ENCODE measurements at regions not wholly inside any gene's neighbourhood (a gene's known extent, or its start where the extent isn't known, plus 50 kb on each side); places are given as distances from the start of the nearest gene placed in this dataset.
A peak's percentile ranks its signal among the peaks of the same experiment; 100 is the strongest.
"Not testable (repeated sequence)": the region's sequence is repeated elsewhere in the genome, so short reads cannot be mapped to it uniquely, and the experiment has no call there.

DNA sequence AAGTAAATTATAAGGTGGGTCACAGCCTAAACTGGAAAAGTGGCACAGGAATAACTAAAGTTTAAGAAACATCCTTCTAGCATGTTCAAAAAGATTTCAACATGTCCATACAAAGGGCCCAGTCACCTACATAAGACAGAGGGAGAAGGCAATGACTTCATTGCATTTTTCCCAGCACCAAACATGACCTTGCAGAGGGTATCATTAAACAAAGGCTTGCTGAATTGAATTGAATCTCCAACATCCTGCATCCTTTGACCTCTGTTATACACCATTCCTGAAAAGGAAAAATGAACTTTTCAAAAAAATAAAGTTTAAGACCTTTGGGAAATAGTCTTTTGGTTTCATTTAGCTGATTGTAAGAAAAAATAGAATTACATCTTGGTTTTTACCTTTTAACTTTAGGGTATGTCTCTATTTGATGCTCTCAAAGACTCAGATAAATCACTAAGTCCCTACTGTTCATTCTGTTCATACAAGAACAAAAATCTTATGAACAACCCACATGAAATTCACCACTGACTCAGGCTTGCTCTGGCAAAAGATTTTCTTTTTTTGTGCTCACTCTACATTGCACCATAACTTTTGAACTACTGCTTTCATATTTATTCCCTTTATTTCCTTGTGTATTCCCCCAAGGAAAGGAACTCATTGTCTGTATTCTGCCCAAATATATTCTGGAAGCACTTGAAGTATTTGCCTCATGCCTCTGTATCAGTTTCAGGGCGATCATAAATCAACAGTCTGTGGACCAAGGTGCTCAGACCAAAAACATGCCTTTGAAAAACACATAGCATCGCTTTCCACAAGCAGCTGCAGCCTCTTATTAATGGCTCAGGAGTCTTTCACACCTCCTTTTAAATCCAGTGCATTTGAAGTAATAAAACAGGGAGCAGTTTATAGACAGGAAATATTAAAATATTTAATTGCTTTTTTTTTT lies 121.7 kb downstream of the DUSP6 start:
- no peak for DNase-seq (ENCODE audit: low read depth in 2 of 2, low spot score in 1 of 2)

GRCh38 chr12:89228491-89228890 lies 123.8 kb downstream of the DUSP6 start:
- no peak for DNase-seq (ENCODE audit: low read depth in 2 of 2, low spot score in 1 of 2)

DNA sequence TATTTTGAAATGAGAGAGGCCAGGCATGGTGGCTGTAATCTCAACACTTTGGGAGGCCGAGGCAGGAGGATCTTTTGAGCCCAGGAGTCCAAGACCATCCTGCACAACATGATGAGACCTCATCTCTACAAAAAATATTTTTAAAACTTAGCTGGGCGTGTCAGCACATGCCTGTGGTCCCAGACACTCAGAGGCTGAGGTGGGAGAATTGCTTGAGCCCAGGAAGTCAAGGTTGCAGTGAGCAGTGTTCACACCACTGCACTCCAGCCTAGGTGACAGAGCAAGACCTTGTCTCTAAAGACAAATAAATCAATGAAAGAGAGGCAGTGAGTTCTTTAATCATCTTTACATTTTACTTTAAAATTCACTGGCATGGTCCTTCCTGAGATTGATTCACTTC lies 124.5 kb downstream of the DUSP6 start:
- no peak for DNase-seq (ENCODE audit: low read depth in 2 of 2, low spot score in 1 of 2)

DNA sequence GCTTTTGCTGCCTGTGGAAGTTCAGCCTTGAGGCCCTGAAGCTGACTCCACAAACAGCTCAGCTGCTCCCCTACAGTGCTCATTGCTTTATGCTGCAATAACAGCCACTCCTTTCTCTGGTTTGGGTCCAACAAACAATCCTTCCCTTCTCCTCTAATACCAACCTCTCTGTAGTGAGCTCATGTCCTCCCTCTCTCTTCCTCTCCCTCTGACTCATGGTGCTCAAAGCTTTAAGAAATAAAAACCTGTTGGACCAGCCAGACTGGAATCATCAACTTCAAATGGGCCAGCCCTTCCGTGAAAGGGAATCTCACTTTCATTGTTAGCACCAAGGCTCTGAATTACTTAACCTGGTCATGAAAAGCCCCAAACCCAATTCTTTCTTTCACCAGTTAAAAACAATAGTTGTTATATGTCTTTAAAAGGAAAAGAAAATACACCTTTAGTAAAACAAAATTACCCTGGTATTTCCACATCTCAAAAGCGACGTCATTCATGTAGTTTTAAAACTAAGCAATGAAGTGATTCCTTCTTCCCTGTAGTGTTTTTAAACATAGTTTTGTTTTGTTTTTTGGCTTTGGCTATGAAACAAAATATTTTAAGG lies 126.4 kb downstream of the DUSP6 start:
- no peak for DNase-seq (ENCODE audit: low read depth in 2 of 2, low spot score in 1 of 2)

DNA sequence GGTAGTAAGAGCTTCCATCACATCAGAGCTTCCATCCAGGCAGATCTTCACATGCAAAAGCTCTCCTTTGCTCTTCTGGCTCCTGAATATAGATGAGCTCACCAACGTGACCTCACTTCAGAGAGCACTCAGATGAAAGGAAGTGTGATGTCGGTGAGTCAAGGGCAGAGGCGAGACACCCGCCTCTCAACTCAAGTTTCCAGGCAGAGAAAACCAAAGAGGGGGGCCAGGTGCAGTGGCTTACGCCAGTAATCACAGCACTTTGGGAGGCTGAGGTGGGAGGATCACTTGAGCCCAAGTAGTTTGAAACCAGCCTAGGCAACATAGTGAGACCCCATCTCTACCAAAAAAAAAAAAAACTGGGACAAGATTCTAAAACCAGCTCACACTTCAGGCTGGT lies 126.9 kb downstream of the DUSP6 start:
- DNase-seq (ENCODE audit: low read depth in 2 of 2, low spot score in 1 of 2), result peak; percentile 46 to 67

GRCh38 chr12:89222580-89222979 lies 129.7 kb downstream of the DUSP6 start:
- DNase-seq (ENCODE audit: low read depth in 2 of 2, low spot score in 1 of 2), result not testable (repeated sequence)

DNA sequence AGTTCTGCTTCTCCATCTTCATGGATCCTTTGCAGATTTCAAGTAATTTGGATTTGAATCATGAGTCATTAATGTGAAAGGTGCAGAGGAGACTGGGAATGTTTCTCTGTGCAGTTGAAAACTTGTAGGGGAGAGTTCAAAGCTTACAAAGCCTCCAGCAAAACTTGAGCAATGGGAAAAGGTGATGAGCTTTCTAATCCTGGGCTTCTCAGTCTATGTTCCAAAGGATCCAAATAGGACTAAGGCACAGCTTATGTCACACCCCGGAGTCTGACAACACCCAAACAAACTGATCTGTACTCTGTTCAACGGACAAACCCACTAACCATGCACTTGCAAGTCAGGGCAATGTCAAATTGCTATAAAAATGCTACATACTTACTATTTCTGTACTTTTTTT lies 134.8 kb downstream of the DUSP6 start:
- DNase-seq (ENCODE audit: low read depth in 2 of 2, low spot score in 1 of 2), result no peak

- no peak for DNase-seq (ENCODE audit: low read depth in 2 of 2, low spot score in 1 of 2)
Observed at GRCh38 chr12:89216211-89216952, 135.9 kb downstream of the DUSP6 start.

- no peak for DNase-seq (ENCODE audit: low read depth in 2 of 2, low spot score in 1 of 2)
Observed at GRCh38 chr12:89215196-89215595, 137.1 kb downstream of the DUSP6 start.

- DNase-seq (ENCODE audit: low read depth in 2 of 2, low spot score in 1 of 2), result no peak
Observed at GRCh38 chr12:89213747-89214146, 138.6 kb downstream of the DUSP6 start.

DNA sequence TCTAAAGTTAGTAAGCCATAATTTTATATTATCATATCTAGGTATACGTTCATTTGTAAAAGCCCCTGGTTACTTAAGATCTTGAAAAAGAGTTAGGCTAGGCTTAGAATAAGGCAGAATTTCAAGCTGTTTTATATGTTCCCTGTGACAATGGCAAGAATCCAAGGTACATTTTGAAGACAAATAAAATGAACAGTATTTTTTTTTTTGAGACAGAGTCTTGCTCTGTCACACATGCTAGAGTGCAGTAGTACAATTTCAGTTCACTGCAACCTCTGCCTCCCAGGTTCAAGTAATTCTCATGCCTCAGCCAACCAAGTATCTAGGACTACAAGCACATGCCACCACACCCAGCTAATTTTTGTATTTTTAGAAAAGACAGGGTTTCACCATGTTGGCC lies 139.2 kb downstream of the DUSP6 start:
- DNase-seq (ENCODE audit: low read depth in 2 of 2, low spot score in 1 of 2), result no peak

DNA sequence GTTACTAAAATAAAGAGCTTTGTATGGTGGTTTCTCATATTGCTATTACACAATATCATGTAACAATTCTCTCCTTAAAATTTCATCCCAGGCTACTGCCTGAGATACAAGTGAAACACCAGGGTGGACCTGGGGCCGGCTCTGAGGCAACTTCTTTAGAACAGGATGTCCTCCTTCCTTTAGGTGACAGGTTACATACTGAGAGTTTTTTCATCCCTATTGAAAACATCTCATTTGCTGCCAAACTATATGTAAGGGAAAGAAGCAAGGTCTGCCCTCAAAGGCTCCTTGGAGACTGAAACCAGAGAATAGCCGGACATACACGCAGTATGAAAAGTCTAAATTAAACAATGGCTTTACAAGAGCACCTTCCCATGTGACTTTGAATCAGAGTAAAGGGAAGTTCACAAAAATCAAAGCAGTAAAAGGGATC lies 139.9 kb downstream of the DUSP6 start:
- no peak for DNase-seq (ENCODE audit: low read depth in 2 of 2, low spot score in 1 of 2)

DNA sequence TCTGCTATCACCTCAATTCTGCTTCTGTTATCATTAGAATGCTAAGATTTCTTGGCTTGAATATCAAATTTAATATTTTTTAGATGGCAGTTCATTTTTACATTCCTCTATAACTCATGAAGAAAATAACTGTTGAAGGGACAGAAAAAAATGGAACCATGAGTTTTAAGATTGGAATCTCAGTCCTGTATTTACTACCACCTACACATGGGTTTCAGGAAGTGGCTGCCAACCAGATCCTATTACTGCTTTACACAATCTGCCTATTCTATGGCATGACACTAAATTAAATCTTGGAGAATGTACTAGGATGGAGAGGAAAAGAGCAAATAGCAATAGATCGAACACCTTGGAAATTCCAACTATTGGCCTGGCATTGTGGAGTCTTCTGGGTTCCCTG lies 140.8 kb downstream of the DUSP6 start:
- no peak for DNase-seq (ENCODE audit: low read depth in 2 of 2, low spot score in 1 of 2)

DNA sequence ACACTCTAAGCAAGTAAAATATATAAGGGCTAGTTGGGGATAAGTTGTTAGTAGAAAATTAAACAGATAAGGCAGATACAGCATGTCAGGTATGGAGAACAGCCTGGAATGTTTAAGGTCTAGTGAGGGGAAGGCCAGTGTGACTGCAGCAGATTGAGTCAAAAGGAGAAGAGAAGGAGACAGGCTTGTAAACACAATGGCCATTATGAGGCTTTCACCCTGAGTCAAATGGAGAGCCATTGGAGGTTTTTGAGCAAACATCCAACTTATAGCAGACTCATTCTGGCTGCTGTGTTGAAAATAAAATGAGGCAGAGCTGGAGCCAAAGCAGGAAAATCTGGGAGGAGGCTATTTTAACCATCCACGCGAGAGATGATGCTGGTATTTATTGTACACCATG lies 142.0 kb downstream of the DUSP6 start:
- no peak for DNase-seq (ENCODE audit: low read depth in 2 of 2, low spot score in 1 of 2)

GRCh38 chr12:89208661-89209096 lies 143.6 kb downstream of the DUSP6 start:
- no peak for DNase-seq (ENCODE audit: low read depth in 2 of 2, low spot score in 1 of 2)

DNA sequence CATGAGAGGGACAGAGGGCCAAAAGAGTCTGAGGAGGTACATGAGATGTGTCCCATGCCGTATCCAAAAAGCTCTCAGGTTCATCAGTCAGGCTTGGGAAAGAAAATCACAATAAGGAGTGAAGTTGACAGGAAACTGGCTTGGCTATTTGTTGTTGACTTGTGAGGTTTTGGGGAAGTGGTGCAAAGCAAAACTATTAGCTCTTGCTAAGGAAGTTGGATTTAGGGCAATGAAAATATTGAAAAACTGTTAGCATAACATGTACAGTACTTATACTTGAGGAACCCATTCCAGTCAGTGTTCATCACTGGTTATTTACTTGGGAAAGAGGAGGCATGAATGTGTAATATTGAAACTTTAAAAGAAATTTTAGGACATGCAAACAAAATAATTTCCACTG lies 145.9 kb downstream of the DUSP6 start:
- DNase-seq (ENCODE audit: low read depth in 2 of 2, low spot score in 1 of 2), result no peak

- no peak for DNase-seq (ENCODE audit: low read depth in 2 of 2, low spot score in 1 of 2)
Observed at GRCh38 chr12:89205517-89205916, 146.8 kb downstream of the DUSP6 start.

GRCh38 chr12:89203144-89203543 lies 149.2 kb downstream of the DUSP6 start:
- no peak for DNase-seq (ENCODE audit: low read depth in 2 of 2, low spot score in 1 of 2)

DNA sequence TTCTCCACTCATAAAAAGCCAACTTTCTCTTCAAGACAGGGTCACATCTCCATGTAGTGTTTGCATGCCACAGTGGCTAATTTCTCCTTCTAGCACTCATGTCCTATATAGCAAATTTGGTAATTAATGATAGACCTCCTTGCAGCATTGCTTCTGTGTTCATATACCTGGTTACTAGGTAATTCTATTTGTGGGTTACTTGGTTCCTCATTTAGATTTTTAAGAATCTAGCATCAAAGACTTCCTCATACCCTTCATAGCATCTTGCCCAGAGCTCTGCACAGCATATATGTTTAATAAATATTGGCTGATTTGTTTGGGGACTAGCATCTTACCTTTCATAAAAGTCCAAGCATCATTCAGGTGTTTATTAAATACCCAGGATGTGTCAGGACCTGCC lies 152.1 kb downstream of the DUSP6 start:
- no peak for DNase-seq (ENCODE audit: low read depth in 2 of 2, low spot score in 1 of 2)

GRCh38 chr12:89195470-89195869 lies 156.8 kb downstream of the DUSP6 start:
- DNase-seq (ENCODE audit: low read depth in 2 of 2, low spot score in 1 of 2), result no peak

DNA sequence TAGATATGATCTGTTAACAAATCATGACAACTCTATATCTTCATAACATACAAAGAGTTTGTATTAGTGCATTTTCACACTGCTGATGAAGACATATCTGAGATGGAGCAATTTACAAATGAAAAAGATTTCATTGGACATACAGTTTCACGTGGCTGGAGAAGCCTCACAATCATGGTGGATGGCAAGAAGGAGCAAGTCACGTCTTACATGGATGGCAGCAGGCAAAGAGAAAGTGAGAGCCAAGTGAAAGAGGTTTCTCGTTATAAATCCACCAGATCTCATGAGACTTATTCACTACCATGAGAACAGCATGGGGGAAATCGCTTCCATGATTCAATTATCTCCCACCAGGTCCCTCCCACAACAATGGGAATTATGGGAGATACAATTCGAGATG lies 157.6 kb downstream of the DUSP6 start:
- DNase-seq (ENCODE audit: low read depth in 2 of 2, low spot score in 1 of 2), result no peak

DNA sequence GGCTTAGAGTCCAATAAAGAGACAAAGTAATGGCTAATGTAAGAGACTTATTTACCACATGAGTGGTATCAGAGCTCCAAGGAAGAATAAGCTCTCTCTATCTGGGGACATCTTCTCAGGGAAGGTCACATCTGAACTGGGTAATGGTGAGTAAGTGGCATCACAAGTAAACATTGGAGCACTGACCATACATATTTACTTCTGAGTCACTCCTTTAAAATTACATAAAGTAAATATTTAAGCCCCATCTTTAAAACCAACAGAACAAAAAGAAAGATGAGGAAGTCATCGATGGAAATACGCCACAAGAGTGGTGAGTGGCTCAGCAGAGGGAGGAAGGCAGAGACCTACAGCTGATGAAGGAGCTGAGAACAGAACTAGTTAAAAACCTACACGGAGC lies 159.9 kb downstream of the DUSP6 start:
- no peak for DNase-seq (ENCODE audit: low read depth in 2 of 2, low spot score in 1 of 2)
